ENCODE measurements at regions not wholly inside any gene's neighbourhood (a gene's known extent, or its start where the extent isn't known, plus 50 kb on each side); places are given as distances from the start of the nearest gene placed in this dataset.

DNA sequence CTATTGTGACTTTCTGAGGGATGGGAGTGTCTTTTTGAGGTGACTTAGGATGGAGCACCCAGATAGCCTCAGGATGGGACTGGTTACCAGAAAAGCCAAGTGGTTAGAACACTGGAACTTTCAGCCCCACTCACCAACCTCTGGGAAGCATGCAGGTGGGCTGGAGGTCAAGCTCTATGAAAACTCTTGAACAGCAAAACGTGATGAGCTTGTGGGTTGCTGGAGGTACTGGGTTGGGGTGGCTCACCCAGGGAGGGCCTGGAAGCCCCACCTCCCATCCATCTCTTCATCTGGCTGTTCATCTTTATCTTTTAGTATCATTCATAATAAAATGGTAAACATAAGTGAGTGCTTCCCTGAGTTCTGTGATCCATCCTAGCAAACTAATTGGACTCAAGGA is 216.4 kb downstream of the SPP2 start:
- no peaks in the 10 kb centered on the region for H3K36me3 ChIP-seq
- no peaks in the 10 kb centered on the region for H3K27me3 ChIP-seq
- no peaks in the 10 kb centered on the region for H3K9me3 ChIP-seq
- no peak overlapping the region for H3K27ac ChIP-seq
- H3K4me1 ChIP-seq = no peaks in the 10 kb centered on the region
- DNase-seq (ENCODE audit: low spot score) = no peak
- no peak overlapping the region for H3K4me3 ChIP-seq
- TF ChIP-seq, protein P1, sequence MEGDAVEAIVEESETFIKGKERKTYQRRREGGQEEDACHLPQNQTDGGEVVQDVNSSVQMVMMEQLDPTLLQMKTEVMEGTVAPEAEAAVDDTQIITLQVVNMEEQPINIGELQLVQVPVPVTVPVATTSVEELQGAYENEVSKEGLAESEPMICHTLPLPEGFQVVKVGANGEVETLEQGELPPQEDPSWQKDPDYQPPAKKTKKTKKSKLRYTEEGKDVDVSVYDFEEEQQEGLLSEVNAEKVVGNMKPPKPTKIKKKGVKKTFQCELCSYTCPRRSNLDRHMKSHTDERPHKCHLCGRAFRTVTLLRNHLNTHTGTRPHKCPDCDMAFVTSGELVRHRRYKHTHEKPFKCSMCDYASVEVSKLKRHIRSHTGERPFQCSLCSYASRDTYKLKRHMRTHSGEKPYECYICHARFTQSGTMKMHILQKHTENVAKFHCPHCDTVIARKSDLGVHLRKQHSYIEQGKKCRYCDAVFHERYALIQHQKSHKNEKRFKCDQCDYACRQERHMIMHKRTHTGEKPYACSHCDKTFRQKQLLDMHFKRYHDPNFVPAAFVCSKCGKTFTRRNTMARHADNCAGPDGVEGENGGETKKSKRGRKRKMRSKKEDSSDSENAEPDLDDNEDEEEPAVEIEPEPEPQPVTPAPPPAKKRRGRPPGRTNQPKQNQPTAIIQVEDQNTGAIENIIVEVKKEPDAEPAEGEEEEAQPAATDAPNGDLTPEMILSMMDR (IDR thresholded peaks at IDR 0.05) = no peak

DNA sequence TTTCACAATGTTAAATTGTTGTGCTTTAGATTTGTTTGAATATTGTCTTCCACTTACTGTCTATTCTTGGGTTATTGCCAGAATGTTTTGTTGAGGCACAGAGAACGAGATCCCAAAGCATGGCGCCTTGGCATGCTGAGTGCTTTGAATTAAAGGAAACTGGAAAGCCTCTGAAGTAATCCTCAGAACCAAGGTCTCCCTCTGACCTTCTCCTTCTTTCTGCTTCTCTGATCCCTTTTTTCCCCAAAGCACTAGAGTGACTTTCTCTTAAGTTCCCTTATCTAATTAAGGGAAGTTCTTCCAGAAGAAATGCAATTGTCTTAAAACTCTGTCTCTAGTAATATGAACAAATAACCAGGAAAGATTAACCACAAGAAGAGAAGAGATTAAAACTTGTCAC is 214.7 kb downstream of the SPP2 start:
- DNase-seq (ENCODE audit: low spot score) = no peak
- H3K27ac ChIP-seq = no peak overlapping the region
- H3K4me1 ChIP-seq = no peaks in the 10 kb centered on the region
- H3K4me3 ChIP-seq = no peak overlapping the region
- no peaks in the 10 kb centered on the region for H3K27me3 ChIP-seq
- no peaks in the 10 kb centered on the region for H3K36me3 ChIP-seq
- TF ChIP-seq, protein P1 (IDR thresholded peaks at IDR 0.05) = no peak
- H3K9me3 ChIP-seq = no peaks in the 10 kb centered on the region

DNA sequence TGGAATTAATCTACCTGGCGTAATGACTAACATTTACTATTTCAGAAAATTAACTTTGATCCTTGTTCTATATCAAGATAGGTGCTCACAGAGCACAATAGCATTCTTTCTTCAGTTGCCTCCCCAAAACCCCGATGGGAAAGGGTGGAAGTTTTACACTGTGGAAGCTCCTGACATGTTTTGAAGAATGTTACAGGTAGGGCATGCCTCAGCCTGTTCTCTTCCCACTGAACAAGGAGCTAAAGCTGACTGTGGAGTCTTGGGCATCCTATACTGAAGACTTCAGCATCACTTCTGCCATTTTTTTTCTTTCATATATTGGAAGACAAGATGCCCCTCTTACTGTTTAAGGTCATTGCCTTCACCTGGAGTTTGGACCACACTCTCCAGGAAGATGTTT is 211.2 kb downstream of the SPP2 start:
- no peaks in the 10 kb centered on the region for H3K27me3 ChIP-seq
- TF ChIP-seq, protein P1 (IDR thresholded peaks at IDR 0.05) = no peak
- no peak overlapping the region for H3K27ac ChIP-seq
- H3K9me3 ChIP-seq = no peaks in the 10 kb centered on the region
- DNase-seq (ENCODE audit: low spot score) = no peak
- H3K36me3 ChIP-seq = no peaks in the 10 kb centered on the region
- no peaks in the 10 kb centered on the region for H3K4me1 ChIP-seq
- H3K4me3 ChIP-seq = no peak overlapping the region

DNA sequence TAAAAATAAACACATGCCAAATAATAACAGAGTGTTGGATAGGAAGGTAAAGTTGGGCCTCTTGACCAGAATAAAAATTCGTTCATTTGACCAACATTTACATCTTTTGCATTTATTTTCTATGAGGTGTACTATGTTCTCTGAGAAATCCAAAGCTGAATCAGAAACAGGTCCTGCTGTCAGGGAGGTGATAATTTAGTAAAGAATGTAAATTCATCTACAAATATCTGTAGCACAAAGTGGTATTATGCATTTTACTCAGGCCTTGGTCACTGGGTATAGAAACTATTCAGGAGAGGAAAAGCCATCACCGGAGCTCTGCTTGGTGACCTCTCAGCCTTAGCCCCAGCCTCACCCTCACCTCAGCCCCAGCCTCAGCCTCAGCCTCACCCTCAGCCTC is 208.9 kb downstream of the SPP2 start:
- H3K27me3 ChIP-seq = no peaks in the 10 kb centered on the region
- TF ChIP-seq, protein P1 (IDR thresholded peaks at IDR 0.05) = no peak
- no peaks in the 10 kb centered on the region for H3K4me1 ChIP-seq
- H3K36me3 ChIP-seq = no peaks in the 10 kb centered on the region
- no peak for DNase-seq (ENCODE audit: low spot score)
- no peaks in the 10 kb centered on the region for H3K9me3 ChIP-seq
- H3K27ac ChIP-seq = no peak overlapping the region
- no peak overlapping the region for H3K4me3 ChIP-seq

DNA sequence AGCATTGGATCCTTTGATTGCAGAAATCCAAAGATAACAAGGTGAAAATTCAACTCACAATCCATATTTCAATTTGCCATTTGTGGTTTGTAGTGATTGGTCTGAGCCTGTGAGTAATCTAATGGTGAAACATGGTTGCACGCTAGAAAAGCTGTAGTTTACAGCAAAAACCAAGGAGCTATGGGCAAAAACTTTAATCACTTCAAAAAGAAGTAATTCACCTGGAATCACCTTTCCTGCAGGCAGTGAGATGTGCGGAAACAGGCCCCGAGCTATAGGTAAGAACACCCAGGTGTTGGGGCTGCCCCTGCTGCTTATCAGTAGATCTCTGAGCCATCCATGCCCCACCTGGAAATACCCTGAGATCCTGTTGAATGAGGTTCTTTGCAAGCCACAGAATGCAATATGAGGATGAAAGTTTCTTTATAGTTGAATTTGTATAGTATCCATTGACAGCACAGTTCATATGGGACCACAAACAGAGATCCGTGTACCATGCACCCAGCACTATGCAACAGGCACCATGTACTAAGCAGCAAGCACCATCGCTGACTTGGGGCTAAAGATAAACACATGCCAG is 208.2 kb downstream of the SPP2 start:
- DNase-seq (ENCODE audit: low spot score) = no peak
- Histone ChIP-seq H3K27ac (no peak overlapping the region), H3K27me3 (no peaks in the 10 kb centered on the region), H3K4me1 (no peaks in the 10 kb centered on the region), H3K36me3 (no peaks in the 10 kb centered on the region), H3K4me3 (no peak overlapping the region), H3K9me3 (no peaks in the 10 kb centered on the region)
- TF ChIP-seq, protein P1 (IDR thresholded peaks at IDR 0.05) = no peak

DNA sequence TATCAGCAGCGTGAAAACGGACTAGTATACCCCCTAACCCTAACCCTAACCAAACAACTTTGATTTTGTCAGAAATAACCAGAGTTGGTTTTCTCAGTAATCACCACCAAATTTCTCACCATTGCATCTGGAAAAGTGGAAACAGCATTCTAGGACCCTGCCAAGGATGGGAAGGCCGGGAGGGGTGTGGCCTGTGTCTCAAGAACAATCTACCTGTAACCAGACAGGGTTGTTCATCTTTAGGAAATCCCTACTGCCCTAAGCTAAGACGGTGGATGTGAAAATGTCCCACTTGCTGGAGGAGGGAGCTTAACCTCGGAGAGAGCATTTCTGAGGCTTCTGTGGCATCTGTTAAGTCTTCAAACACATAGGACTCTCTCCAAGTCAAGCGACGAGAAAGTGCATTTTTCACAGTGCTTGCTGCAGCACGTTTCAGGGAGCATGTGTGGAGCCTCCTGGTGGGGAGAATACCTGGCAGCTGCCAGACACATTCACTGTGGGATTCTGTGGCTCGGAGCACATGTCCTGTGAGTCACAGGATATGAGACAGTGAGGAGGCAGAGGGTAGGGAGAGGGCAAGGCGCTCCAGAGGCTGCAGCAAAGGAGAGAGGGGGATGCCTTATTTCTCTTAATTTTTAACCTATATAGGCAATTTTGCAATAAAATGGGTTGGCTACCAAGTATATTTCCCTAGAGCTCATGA is 207.5 kb downstream of the SPP2 start:
- no peaks in the 10 kb centered on the region for H3K27me3 ChIP-seq
- no peak overlapping the region for H3K4me3 ChIP-seq
- no peak overlapping the region for H3K27ac ChIP-seq
- no peaks in the 10 kb centered on the region for H3K9me3 ChIP-seq
- no peak for DNase-seq (ENCODE audit: low spot score)
- H3K36me3 ChIP-seq = no peaks in the 10 kb centered on the region
- TF ChIP-seq, protein P1 (IDR thresholded peaks at IDR 0.05) = peak in 1 of 2 donors; percentile 50
- H3K4me1 ChIP-seq = no peaks in the 10 kb centered on the region

All from right atrium auricular region (tissue), 2 donors.